GM21515 (cell line): ENCODE measurements at regions not wholly inside any gene's neighbourhood (a gene's known extent, or its start where the extent isn't known, plus 50 kb on each side); places are given as distances from the start of the nearest gene placed in this dataset.

ENCODE experiments used
- ATAC-seq: cut with Tn5 transposase; IDR thresholded peaks from one replicate; pipeline ENCODE4 v1.9.1; 2021; ENCODE audit not compliant: unreplicated experiment

- no peak for ATAC-seq
Observed at GRCh38 chr6:140061110-140062042, 686.9 kb upstream of the CITED2 start.

- no peak for ATAC-seq
Observed at GRCh38 chr6:140059947-140060346, 685.5 kb upstream of the CITED2 start.

GRCh38 chr6:140058863-140059262 is 684.4 kb upstream of the CITED2 start:
- no peak for ATAC-seq

- ATAC-seq = no peak
Observed at GRCh38 chr6:140052736-140053729, 678.6 kb upstream of the CITED2 start.

GRCh38 chr6:140051521-140052512 is 677.4 kb upstream of the CITED2 start:
- ATAC-seq = no peak

- ATAC-seq = no peak
Observed at GRCh38 chr6:140050101-140050995, 675.9 kb upstream of the CITED2 start.

- no peak for ATAC-seq
Observed at GRCh38 chr6:140049251-140049650, 674.8 kb upstream of the CITED2 start.

GRCh38 chr6:140048202-140048790 is 673.8 kb upstream of the CITED2 start:
- no peak for ATAC-seq

GRCh38 chr6:140047321-140047720 is 672.9 kb upstream of the CITED2 start:
- no peak for ATAC-seq

GRCh38 chr6:140046016-140046632 is 671.7 kb upstream of the CITED2 start:
- ATAC-seq = no peak

- ATAC-seq = no peak
Observed at GRCh38 chr6:140045116-140045515, 670.7 kb upstream of the CITED2 start.

- no peak for ATAC-seq
Observed at GRCh38 chr6:140044626-140045025, 670.2 kb upstream of the CITED2 start.

GRCh38 chr6:140043762-140044378 is 669.4 kb upstream of the CITED2 start:
- ATAC-seq = no peak

- no peak for ATAC-seq
Observed at GRCh38 chr6:140043357-140043756, 668.9 kb upstream of the CITED2 start.

GRCh38 chr6:140041571-140042332 is 667.3 kb upstream of the CITED2 start:
- ATAC-seq = no peak

GRCh38 chr6:140041056-140041455 is 666.6 kb upstream of the CITED2 start:
- ATAC-seq = no peak

GRCh38 chr6:140040396-140040795 is 665.9 kb upstream of the CITED2 start:
- ATAC-seq = no peak
